ENCODE measurements at regions not wholly inside any gene's neighbourhood (a gene's known extent, or its start where the extent isn't known, plus 50 kb on each side); places are given as distances from the start of the nearest gene placed in this dataset.

DNA sequence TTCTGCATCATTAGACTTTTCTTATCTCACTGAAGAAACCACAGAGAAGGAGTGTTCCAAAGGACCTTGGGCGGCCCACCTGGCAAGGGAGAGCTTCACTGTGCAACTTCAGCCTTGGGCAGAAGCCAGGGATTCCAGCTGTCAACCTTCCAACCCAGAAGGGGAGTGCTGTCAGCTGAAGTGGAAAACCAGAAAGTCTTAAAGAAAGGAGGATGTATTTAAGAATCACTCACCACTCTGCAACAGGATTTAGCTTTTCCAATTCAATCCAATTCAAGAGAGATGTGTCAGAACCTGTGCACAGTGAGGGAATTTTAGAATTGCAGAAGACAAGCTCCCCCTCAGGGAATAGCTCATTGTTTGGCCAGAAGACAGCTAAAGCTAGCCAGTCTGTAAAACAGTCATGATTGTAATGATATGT is 553.7 kb downstream of the CD83 start:
- TF ChIP-seq, protein P1, sequence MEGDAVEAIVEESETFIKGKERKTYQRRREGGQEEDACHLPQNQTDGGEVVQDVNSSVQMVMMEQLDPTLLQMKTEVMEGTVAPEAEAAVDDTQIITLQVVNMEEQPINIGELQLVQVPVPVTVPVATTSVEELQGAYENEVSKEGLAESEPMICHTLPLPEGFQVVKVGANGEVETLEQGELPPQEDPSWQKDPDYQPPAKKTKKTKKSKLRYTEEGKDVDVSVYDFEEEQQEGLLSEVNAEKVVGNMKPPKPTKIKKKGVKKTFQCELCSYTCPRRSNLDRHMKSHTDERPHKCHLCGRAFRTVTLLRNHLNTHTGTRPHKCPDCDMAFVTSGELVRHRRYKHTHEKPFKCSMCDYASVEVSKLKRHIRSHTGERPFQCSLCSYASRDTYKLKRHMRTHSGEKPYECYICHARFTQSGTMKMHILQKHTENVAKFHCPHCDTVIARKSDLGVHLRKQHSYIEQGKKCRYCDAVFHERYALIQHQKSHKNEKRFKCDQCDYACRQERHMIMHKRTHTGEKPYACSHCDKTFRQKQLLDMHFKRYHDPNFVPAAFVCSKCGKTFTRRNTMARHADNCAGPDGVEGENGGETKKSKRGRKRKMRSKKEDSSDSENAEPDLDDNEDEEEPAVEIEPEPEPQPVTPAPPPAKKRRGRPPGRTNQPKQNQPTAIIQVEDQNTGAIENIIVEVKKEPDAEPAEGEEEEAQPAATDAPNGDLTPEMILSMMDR (IDR thresholded peaks at IDR 0.05): no peak
- TF ChIP-seq EP300 (IDR thresholded peaks at IDR 0.05) (no peak), POLR2A (IDR thresholded peaks at IDR 0.05) (no peak)
